GDM1 (cell line): ENCODE measurements at regions not wholly inside any gene's neighbourhood (a gene's known extent, or its start where the extent isn't known, plus 50 kb on each side); places are given as distances from the start of the nearest gene placed in this dataset.
"Not testable (repeated sequence)": the region's sequence is repeated elsewhere in the genome, so short reads cannot be mapped to it uniquely, and the experiment has no call there.

Experiments used
- DNase-seq: peaks from one replicate; lab custom pipeline; 2025; lab: John Stamatoyannopoulos, UW

- DNase-seq = no peak
Measured at GRCh38 chr3:194884649-194885315, 199.1 kb downstream of the FAM43A start.

- no peak for DNase-seq
Measured at GRCh38 chr3:194885766-194886165, 200.1 kb downstream of the FAM43A start.

- no peak for DNase-seq
Measured at GRCh38 chr3:194886836-194887235, 201.2 kb downstream of the FAM43A start.

- DNase-seq = not testable (repeated sequence)
Measured at GRCh38 chr3:194888062-194888461, 202.4 kb downstream of the FAM43A start.

GRCh38 chr3:194888916-194889315 is 203.2 kb downstream of the FAM43A start:
- DNase-seq = no peak

GRCh38 chr3:194890091-194890490 is 204.4 kb downstream of the FAM43A start:
- DNase-seq = no peak

GRCh38 chr3:194893121-194893987 is 207.7 kb downstream of the FAM43A start:
- no peak for DNase-seq

GRCh38 chr3:194894538-194894937 is 208.9 kb downstream of the FAM43A start:
- DNase-seq = no peak

- DNase-seq = peak; percentile 43
Measured at GRCh38 chr3:194900854-194901522, 215.3 kb downstream of the FAM43A start.

GRCh38 chr3:194903447-194903846 is 217.8 kb downstream of the FAM43A start:
- DNase-seq = not testable (repeated sequence)

GRCh38 chr3:194904999-194905398 is 219.3 kb downstream of the FAM43A start:
- not testable (repeated sequence) for DNase-seq

GRCh38 chr3:194905696-194906095 is 220.0 kb downstream of the FAM43A start:
- DNase-seq = no peak

GRCh38 chr3:194906229-194906629 is 220.5 kb downstream of the FAM43A start:
- DNase-seq = no peak

- no peak for DNase-seq
Measured at GRCh38 chr3:194906970-194907629, 221.4 kb downstream of the FAM43A start.

- no peak for DNase-seq
Measured at GRCh38 chr3:194907811-194908210, 222.1 kb downstream of the FAM43A start.

- DNase-seq = no peak
Measured at GRCh38 chr3:194908496-194908895, 222.8 kb downstream of the FAM43A start.

- DNase-seq = no peak
Measured at GRCh38 chr3:194908972-194909371, 223.3 kb downstream of the FAM43A start.

GRCh38 chr3:194910414-194910984 is 224.8 kb downstream of the FAM43A start:
- no peak for DNase-seq

- DNase-seq = no peak
Measured at GRCh38 chr3:194913316-194913715, 227.6 kb downstream of the FAM43A start.

GRCh38 chr3:194924889-194925288 is 239.2 kb downstream of the FAM43A start:
- not testable (repeated sequence) for DNase-seq

GRCh38 chr3:194925614-194926013 is 239.9 kb downstream of the FAM43A start:
- no peak for DNase-seq

GRCh38 chr3:194928227-194928626 is 242.5 kb downstream of the FAM43A start:
- DNase-seq = no peak
